Astrocyte (in vitro differentiated cells and primary cell): ENCODE measurements at regions not wholly inside any gene's neighbourhood (a gene's known extent, or its start where the extent isn't known, plus 50 kb on each side); places are given as distances from the start of the nearest gene placed in this dataset.

Source experiments
- DNase-seq: peaks from one replicate; pipeline ENCODE4 v3.0.0-alpha.2; 2010; ENCODE audit warnings: low read depth
- FAIRE-seq: peaks from 2 replicates; lab custom pipeline; 2011; peaks lifted over from hg19 to GRCh38; lab: Jason Lieb, UNC
- H2AFZ ChIP-seq: 2 replicates; pipeline ENCODE4 v1.6.0; 2012; ENCODE audit warnings: low read depth, low read length, inconsistent platforms
- H3K27ac ChIP-seq: 2 replicates; pipeline ENCODE4 v1.5.1; 2011; ENCODE audit warnings: low read depth, low read length, inconsistent platforms
- H3K27me3 ChIP-seq: 2 replicates; pipeline ENCODE4 v1.6.0; 2011; ENCODE audit warnings: low read length, inconsistent platforms; ENCODE audit not compliant: insufficient read depth
- H3K36me3 ChIP-seq: 2 replicates; pipeline ENCODE4 v1.5.1; 2011; ENCODE audit warnings: low read length, inconsistent platforms; ENCODE audit not compliant: insufficient read depth
- H3K4me1 ChIP-seq: 2 replicates; pipeline ENCODE4 v1.5.1; 2011; ENCODE audit warnings: low read length, inconsistent platforms; ENCODE audit not compliant: insufficient read depth
- H3K4me2 ChIP-seq: 2 replicates; pipeline ENCODE4 v1.6.0; 2012; ENCODE audit warnings: low read length, inconsistent platforms
- H3K4me3 ChIP-seq: 2 replicates; pipeline ENCODE4 v1.5.1; 2011; ENCODE audit warnings: low read depth, mild to moderate bottlenecking, low read length, inconsistent platforms; ENCODE audit not compliant: insufficient read depth
- H3K79me2 ChIP-seq: 2 replicates; pipeline ENCODE4 v1.6.0; 2012; ENCODE audit warnings: mild to moderate bottlenecking, low read length, inconsistent platforms; ENCODE audit not compliant: insufficient read depth
- H3K9ac ChIP-seq: 2 replicates; pipeline ENCODE4 v1.6.0; 2012; ENCODE audit warnings: mild to moderate bottlenecking, low read length, inconsistent platforms
- H3K9me3 ChIP-seq: 2 replicates; pipeline ENCODE4 v1.5.1; 2012; ENCODE audit warnings: low read depth, mild to moderate bottlenecking, low read length, inconsistent platforms; ENCODE audit not compliant: insufficient read depth
- H4K20me1 ChIP-seq: 2 replicates; pipeline ENCODE4 v1.6.0; 2012; ENCODE audit warnings: low read length, inconsistent platforms; ENCODE audit not compliant: insufficient read depth
- H3K27ac Mint-ChIP-seq: one replicate; pipeline ENCODE4 v1.8.0; 2021; ENCODE audit warnings: mild to moderate bottlenecking, mixed read lengths; ENCODE audit not compliant: unreplicated experiment
- H3K27me3 Mint-ChIP-seq: one replicate; pipeline ENCODE4 v1.8.0; 2021; ENCODE audit warnings: low read depth, mixed read lengths; ENCODE audit not compliant: unreplicated experiment
- H3K36me3 Mint-ChIP-seq: one replicate; pipeline ENCODE4 v1.8.0; 2021; ENCODE audit warnings: low read depth, mixed read lengths; ENCODE audit not compliant: unreplicated experiment
- H3K4me1 Mint-ChIP-seq: one replicate; pipeline ENCODE4 v1.8.0; 2021; ENCODE audit warnings: low read depth, mixed read lengths; ENCODE audit not compliant: unreplicated experiment
- H3K4me3 Mint-ChIP-seq: one replicate; pipeline ENCODE4 v1.8.0; 2021; ENCODE audit warnings: mild to moderate bottlenecking, moderate library complexity, mixed read lengths; ENCODE audit not compliant: unreplicated experiment
- H3K9me3 Mint-ChIP-seq: one replicate; pipeline ENCODE4 v1.8.0; 2021; ENCODE audit warnings: mild to moderate bottlenecking, mixed read lengths; ENCODE audit not compliant: unreplicated experiment
- EZH2 ChIP-seq: IDR thresholded peaks from 2 replicates; pipeline ENCODE4 v1.6.1; 2012; ENCODE audit warnings: mild to moderate bottlenecking, low read length, inconsistent platforms; ENCODE audit not compliant: insufficient read depth
- TF ChIP-seq, protein P1 (sequence below): IDR thresholded peaks from 2 replicates; pipeline ENCODE4 v1.5.1; 2011; ENCODE audit warnings: low read depth, mild to moderate bottlenecking, inconsistent platforms, low read length, moderate library complexity; ENCODE audit not compliant: insufficient read depth

DNA sequence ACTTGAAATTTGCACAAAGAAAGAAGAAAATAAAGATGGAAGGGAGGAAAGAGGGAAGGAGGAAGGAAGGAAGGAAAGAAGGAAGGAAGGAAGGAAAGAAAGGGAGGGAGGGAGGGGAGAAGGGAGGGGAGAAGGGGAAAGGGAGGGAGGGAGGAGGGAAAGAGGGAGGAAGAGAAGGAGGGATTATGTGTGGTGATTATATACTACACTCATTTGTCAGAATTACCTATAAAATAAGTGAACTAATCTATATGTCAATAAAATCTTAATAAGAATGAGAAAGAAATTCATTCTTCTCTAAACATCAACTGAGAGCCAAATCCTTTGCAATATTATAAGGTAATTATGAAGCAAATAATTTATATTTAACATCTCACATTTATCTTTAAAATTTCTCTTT is 77.9 kb upstream of the TFAP2D start:
- Histone ChIP-seq H3K4me3 (no peak overlapping the region), H3K4me1 (no peaks in the 10 kb centered on the region), H3K36me3 (no peaks in the 10 kb centered on the region), H3K9me3 (peaks cover 3% of the 10 kb centered on the region), H3K9ac (no peak overlapping the region), H3K79me2 (no peaks in the 10 kb centered on the region), H3K27me3 (no peaks in the 10 kb centered on the region), H2AFZ (no peak overlapping the region), H3K4me2 (no peak overlapping the region), H3K27ac (no peak overlapping the region), H4K20me1 (no peaks in the 10 kb centered on the region)
- H3K9me3 Mint-ChIP-seq = peaks cover 2% of the 10 kb centered on the region
- TF ChIP-seq, protein P1, sequence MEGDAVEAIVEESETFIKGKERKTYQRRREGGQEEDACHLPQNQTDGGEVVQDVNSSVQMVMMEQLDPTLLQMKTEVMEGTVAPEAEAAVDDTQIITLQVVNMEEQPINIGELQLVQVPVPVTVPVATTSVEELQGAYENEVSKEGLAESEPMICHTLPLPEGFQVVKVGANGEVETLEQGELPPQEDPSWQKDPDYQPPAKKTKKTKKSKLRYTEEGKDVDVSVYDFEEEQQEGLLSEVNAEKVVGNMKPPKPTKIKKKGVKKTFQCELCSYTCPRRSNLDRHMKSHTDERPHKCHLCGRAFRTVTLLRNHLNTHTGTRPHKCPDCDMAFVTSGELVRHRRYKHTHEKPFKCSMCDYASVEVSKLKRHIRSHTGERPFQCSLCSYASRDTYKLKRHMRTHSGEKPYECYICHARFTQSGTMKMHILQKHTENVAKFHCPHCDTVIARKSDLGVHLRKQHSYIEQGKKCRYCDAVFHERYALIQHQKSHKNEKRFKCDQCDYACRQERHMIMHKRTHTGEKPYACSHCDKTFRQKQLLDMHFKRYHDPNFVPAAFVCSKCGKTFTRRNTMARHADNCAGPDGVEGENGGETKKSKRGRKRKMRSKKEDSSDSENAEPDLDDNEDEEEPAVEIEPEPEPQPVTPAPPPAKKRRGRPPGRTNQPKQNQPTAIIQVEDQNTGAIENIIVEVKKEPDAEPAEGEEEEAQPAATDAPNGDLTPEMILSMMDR = no peak
- TF ChIP-seq EZH2 = no peak
- FAIRE-seq = no peak
- H3K27me3 Mint-ChIP-seq = no peaks in the 10 kb centered on the region
- H3K36me3 Mint-ChIP-seq = no peaks in the 10 kb centered on the region
- no peaks in the 10 kb centered on the region for H3K4me1 Mint-ChIP-seq
- H3K4me3 Mint-ChIP-seq = no peak overlapping the region
- no peak for DNase-seq
- H3K27ac Mint-ChIP-seq = no peak overlapping the region

DNA sequence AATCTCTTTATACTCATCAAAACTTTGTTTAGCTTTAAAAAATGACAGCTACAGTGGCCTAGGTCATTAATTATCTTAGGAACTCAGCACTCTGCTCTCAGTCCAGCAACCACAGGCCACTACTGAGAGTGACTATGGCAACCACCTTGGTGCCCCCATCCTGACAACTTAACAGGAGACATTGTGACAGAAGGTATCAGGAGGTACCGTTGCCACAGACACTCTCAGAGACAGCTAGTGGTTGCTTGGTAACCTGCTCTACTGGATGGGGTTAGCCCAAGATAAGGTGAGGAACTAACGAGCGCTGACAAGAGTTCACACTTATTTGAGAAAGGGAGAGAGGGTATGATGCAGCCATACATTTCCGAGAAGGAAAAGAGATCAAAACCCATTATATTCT is 76.1 kb upstream of the TFAP2D start:
- no peaks in the 10 kb centered on the region for H3K9me3 Mint-ChIP-seq
- no peaks in the 10 kb centered on the region for H3K27me3 Mint-ChIP-seq
- H3K9ac ChIP-seq = no peak overlapping the region
- no peak overlapping the region for H3K4me2 ChIP-seq
- no peak overlapping the region for H3K27ac ChIP-seq
- DNase-seq (no peak), FAIRE-seq (no peak)
- no peak overlapping the region for H3K27ac Mint-ChIP-seq
- H2AFZ ChIP-seq = no peak overlapping the region
- no peak overlapping the region for H3K4me3 Mint-ChIP-seq
- H3K4me3 ChIP-seq = no peak overlapping the region
- no peaks in the 10 kb centered on the region for H4K20me1 ChIP-seq
- no peaks in the 10 kb centered on the region for H3K27me3 ChIP-seq
- no peaks in the 10 kb centered on the region for H3K4me1 ChIP-seq
- no peaks in the 10 kb centered on the region for H3K4me1 Mint-ChIP-seq
- H3K36me3 Mint-ChIP-seq = no peaks in the 10 kb centered on the region
- peaks cover 3% of the 10 kb centered on the region for H3K9me3 ChIP-seq
- no peaks in the 10 kb centered on the region for H3K36me3 ChIP-seq
- TF ChIP-seq EZH2 = no peak
- TF ChIP-seq, protein P1 = no peak
- no peaks in the 10 kb centered on the region for H3K79me2 ChIP-seq

DNA sequence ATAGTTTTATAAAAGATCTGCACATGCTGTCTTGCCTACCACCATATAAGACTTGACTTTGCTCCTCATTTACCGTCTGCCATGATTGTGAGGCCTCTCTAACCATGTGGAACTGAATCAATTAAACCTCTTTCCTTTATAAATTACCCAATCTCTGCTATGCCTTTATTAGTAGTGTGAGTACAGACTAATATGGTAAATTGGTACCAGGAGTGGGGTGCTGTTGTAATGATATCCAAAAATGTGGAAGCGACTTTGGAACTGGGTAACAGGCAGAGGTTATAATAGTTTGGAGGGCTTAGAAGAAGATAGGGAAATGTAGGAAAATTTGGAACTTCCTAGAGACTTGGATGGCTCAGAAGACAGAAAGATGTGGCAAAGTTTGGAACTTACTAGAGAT is 64.2 kb upstream of the TFAP2D start:
- Mint-ChIP-seq H3K27me3 (peaks cover 4% of the 10 kb centered on the region), H3K4me1 (no peaks in the 10 kb centered on the region), H3K4me3 (no peak overlapping the region), H3K9me3 (peaks cover 10% of the 10 kb centered on the region), H3K36me3 (peaks cover 2% of the 10 kb centered on the region), H3K27ac (no peak overlapping the region)
- H3K27me3 ChIP-seq = no peaks in the 10 kb centered on the region
- no peak overlapping the region for H3K27ac ChIP-seq
- H3K9me3 ChIP-seq = no peaks in the 10 kb centered on the region
- no peak overlapping the region for H2AFZ ChIP-seq
- TF ChIP-seq, protein P1 = no peak
- TF ChIP-seq EZH2 = no peak
- no peak overlapping the region for H3K9ac ChIP-seq
- FAIRE-seq (no peak), DNase-seq (no peak)
- no peak overlapping the region for H3K4me2 ChIP-seq
- no peaks in the 10 kb centered on the region for H3K79me2 ChIP-seq
- no peaks in the 10 kb centered on the region for H3K4me1 ChIP-seq
- H3K4me3 ChIP-seq = no peak overlapping the region
- no peaks in the 10 kb centered on the region for H4K20me1 ChIP-seq
- H3K36me3 ChIP-seq = no peaks in the 10 kb centered on the region
